OCI-LY3 (cell line): ENCODE measurements at regions not wholly inside any gene's neighbourhood (a gene's known extent, or its start where the extent isn't known, plus 50 kb on each side); places are given as distances from the start of the nearest gene placed in this dataset.

ENCODE experiments used
- EZH2phosphoT487 ChIP-seq: fragments of 200-600 bp; shearing (Covaris generic); IDR thresholded peaks from 2 replicates; pipeline ENCODE4 v1.6.1; 2018; ENCODE audit warnings: antibody characterized with exemption, mixed run types, low read depth
- TF ChIP-seq, protein P1 (sequence below): fragments of 200-600, 300-600 bp; sonication (generic); IDR thresholded peaks from 2 replicates; pipeline ENCODE4 v1.5.1; 2014; ENCODE audit warnings: antibody characterized with exemption, low read length, low read depth

- TF ChIP-seq, protein P1, sequence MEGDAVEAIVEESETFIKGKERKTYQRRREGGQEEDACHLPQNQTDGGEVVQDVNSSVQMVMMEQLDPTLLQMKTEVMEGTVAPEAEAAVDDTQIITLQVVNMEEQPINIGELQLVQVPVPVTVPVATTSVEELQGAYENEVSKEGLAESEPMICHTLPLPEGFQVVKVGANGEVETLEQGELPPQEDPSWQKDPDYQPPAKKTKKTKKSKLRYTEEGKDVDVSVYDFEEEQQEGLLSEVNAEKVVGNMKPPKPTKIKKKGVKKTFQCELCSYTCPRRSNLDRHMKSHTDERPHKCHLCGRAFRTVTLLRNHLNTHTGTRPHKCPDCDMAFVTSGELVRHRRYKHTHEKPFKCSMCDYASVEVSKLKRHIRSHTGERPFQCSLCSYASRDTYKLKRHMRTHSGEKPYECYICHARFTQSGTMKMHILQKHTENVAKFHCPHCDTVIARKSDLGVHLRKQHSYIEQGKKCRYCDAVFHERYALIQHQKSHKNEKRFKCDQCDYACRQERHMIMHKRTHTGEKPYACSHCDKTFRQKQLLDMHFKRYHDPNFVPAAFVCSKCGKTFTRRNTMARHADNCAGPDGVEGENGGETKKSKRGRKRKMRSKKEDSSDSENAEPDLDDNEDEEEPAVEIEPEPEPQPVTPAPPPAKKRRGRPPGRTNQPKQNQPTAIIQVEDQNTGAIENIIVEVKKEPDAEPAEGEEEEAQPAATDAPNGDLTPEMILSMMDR: no peak
- TF ChIP-seq EZH2phosphoT487: no peak
Observed at GRCh38 chr2:180720829-180721228, 259.6 kb upstream of the UBE2E3 start.
